ENCODE measurements at regions not wholly inside any gene's neighbourhood (a gene's known extent, or its start where the extent isn't known, plus 50 kb on each side); places are given as distances from the start of the nearest gene placed in this dataset.

DNA sequence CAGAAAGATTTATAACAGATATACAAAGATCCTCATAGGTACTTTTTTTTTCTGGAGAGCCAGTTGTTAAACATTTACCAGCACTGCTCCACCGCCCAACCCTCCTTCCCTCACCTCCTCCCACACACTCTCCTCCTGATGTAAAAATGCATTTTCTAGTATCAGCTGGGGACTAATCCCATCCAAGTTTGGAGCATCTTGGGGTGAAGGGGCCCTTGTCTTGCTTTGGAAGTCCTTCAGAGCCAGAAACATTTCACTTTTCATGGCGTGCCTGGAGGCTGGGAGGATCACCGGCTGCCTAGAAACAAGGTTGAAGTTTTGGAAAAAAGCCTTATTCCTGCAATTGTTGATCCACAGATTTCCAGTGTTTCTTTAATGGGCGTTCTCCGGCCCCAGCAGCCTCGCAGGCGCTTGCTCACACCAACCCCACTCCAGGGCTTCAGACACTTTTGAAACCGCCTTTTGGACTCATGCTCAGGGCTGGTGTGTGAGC is 165.1 kb upstream of the AFDN start:
- WGBS, 2 donors = 63 to 67% methylated on average over 8 of the region's 8 CpGs
- Histone ChIP-seq H3K9me3 (no peaks in the 10 kb centered on the region), H3K4me1 (no peaks in the 10 kb centered on the region), H3K27me3 (no peaks in the 10 kb centered on the region), H3K4me3 (replicated peaks in 1 of 3) (no peak overlapping the region), H3K27ac (no peak overlapping the region), H3K36me3 (no peaks in the 10 kb centered on the region)
- no peak for DNase-seq
- intact Hi-C loops (cut with DNase I) = no loop called here
- TF ChIP-seq, protein P1, sequence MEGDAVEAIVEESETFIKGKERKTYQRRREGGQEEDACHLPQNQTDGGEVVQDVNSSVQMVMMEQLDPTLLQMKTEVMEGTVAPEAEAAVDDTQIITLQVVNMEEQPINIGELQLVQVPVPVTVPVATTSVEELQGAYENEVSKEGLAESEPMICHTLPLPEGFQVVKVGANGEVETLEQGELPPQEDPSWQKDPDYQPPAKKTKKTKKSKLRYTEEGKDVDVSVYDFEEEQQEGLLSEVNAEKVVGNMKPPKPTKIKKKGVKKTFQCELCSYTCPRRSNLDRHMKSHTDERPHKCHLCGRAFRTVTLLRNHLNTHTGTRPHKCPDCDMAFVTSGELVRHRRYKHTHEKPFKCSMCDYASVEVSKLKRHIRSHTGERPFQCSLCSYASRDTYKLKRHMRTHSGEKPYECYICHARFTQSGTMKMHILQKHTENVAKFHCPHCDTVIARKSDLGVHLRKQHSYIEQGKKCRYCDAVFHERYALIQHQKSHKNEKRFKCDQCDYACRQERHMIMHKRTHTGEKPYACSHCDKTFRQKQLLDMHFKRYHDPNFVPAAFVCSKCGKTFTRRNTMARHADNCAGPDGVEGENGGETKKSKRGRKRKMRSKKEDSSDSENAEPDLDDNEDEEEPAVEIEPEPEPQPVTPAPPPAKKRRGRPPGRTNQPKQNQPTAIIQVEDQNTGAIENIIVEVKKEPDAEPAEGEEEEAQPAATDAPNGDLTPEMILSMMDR (IDR thresholded peaks at IDR 0.05) = no peak
- TF ChIP-seq POLR2A (IDR thresholded peaks at IDR 0.05) = no peak

DNA sequence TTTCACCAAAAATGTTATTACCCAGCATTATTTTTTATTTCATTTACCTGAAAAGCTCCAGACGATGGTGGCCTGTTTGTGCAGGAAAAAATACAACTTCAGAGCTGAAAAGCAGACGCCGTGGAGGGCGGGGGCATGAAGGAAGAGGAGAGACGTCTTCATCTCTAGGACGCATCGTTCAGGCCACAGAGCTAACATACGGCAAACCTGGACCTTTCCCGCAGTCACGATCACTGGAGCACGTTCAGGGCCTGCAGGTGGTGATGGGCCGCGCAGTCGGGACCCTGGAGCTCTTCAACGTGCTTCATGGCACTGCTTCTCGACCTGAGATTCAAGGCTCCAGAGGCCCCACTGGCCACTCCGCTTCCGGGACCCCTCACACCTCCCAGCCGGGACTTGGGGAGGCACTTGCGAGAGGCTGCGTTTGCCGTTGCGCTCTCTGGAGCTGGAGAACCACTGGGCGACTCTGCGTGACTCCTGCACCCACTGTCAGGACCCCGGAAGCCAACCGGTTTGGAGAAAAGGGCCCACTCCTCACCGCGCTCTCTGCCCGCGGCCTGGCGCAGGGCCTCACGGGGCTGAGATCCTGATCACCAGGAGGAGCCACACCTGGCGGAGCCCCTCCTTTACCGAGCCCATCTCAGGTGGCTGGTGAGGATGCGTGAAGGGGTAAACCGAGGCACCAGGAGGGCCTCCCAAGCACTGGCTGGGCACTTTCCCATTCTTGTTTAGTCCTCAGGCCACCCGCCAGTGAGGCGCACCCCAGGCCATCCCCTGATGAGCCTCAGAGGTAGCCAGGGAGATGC is 164.4 kb upstream of the AFDN start:
- H3K4me3 ChIP-seq (replicated peaks in 1 of 3) = no peak overlapping the region
- TF ChIP-seq, protein P1 (IDR thresholded peaks at IDR 0.05) = no peak
- TF ChIP-seq POLR2A (IDR thresholded peaks at IDR 0.05) = no peak
- H3K27ac ChIP-seq = no peak overlapping the region
- intact Hi-C loops (cut with DNase I) = no loop called here
- H3K36me3 ChIP-seq = no peaks in the 10 kb centered on the region
- 87 to 89% methylated on average over 25 to 32 of the region's 39 CpGs for WGBS, 2 donors
- H3K4me1 ChIP-seq = no peaks in the 10 kb centered on the region
- H3K27me3 ChIP-seq = no peaks in the 10 kb centered on the region
- H3K9me3 ChIP-seq = no peaks in the 10 kb centered on the region
- no peak for DNase-seq

DNA sequence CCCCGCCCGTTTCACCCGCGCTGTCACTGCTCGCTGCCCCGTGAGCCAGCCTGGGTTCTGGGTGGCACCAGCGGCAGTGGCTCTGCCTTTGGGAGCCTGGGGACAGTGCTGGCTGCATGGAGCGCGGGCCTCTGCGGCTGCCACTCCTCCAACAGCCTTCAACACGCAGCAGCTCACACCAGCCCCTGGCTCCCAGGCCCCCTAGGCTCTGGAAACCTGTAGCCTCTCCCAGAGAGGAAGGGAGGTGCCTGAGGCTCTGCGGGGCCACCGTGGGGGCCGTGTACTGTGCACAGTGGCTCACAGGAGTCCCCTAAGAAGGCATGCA is 163.9 kb upstream of the AFDN start:
- no peak overlapping the region for H3K27ac ChIP-seq
- H3K36me3 ChIP-seq = no peaks in the 10 kb centered on the region
- 95% methylated on average over 9 of the region's 14 CpGs; no CpG with 5 or more reads in 1 of the 2 donors for WGBS, 2 donors
- TF ChIP-seq, protein P1 (IDR thresholded peaks at IDR 0.05) = no peak
- TF ChIP-seq POLR2A (IDR thresholded peaks at IDR 0.05) = no peak
- no peaks in the 10 kb centered on the region for H3K9me3 ChIP-seq
- H3K4me3 ChIP-seq (replicated peaks in 1 of 3) = no peak overlapping the region
- intact Hi-C loops (cut with DNase I) = no loop called here
- no peak for DNase-seq
- no peaks in the 10 kb centered on the region for H3K27me3 ChIP-seq
- H3K4me1 ChIP-seq = no peaks in the 10 kb centered on the region

DNA sequence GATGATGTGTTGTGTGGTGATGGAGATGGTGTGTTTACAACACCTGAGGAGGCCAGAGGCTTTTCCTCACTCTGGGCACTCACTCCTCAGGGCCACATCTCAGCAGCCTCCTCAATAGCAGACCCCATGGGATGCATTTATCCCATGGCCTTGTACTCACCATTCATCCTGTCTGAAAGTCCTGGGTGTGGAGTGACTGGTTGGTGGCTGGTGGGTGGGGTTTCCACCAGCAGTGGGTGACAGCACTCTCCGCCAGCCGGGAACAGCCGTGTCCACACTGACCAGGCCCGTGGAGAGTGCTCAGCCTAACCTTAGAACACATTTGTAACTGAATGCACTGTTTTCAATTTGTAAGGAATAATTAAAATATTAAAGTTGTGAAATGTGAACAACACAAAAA is 163.4 kb upstream of the AFDN start:
- no peak for DNase-seq
- H3K27ac ChIP-seq = no peak overlapping the region
- no peaks in the 10 kb centered on the region for H3K36me3 ChIP-seq
- WGBS, 2 donors = 80 to 82% methylated on average over 4 of the region's 4 CpGs
- no peaks in the 10 kb centered on the region for H3K4me1 ChIP-seq
- TF ChIP-seq, protein P1 (IDR thresholded peaks at IDR 0.05) = no peak
- no peak for TF ChIP-seq POLR2A (IDR thresholded peaks at IDR 0.05)
- H3K9me3 ChIP-seq = no peaks in the 10 kb centered on the region
- no peaks in the 10 kb centered on the region for H3K27me3 ChIP-seq
- intact Hi-C loops (cut with DNase I) = no loop called here
- H3K4me3 ChIP-seq (replicated peaks in 1 of 3) = no peak overlapping the region

DNA sequence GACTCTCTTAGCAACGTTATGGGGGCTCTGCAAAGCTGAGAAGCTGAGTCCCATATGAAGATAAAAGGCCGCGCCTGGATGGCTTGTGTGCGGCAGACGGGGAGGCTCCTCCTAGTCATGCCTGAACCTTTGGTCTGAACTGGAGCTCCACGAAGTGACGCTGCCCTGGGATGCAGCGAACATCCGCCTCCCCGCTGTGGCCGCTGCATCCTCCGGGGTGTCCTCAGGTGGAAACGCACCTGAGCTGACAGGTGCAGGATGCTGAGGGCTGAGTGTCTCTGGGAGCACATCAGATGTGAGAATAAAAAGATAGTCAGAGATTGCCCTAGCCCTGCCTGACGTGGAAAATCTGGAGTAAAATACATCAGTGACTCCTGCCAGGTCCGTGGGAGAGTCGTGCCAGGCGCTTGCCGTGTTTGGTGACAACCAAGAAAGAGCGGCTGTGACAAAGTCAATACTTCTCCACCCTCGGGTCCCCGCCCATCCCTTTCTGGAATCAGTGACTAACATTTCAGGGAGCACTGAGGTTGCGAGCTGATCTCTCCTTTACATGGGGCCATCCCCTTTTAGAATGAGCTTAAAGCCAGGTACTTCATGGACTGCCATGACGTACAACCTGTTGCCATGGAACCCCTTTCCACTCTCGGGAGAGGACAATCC is 162.8 kb upstream of the AFDN start:
- Histone ChIP-seq H3K4me1 (no peaks in the 10 kb centered on the region), H3K36me3 (no peaks in the 10 kb centered on the region), H3K9me3 (no peaks in the 10 kb centered on the region), H3K27me3 (no peaks in the 10 kb centered on the region), H3K27ac (no peak overlapping the region), H3K4me3 (replicated peaks in 1 of 3) (no peak overlapping the region)
- intact Hi-C loops (cut with DNase I) = no loop called here
- WGBS, 2 donors = 87 to 91% methylated on average over 24 of the region's 24 CpGs
- TF ChIP-seq, protein P1 (IDR thresholded peaks at IDR 0.05) = no peak
- no peak for DNase-seq

Measured in thyroid gland (tissue), 4 donors.